Amniotic stem cell (primary cell): ENCODE measurements at regions not wholly inside any gene's neighbourhood (a gene's known extent, or its start where the extent isn't known, plus 50 kb on each side); places are given as distances from the start of the nearest gene placed in this dataset.
A peak's percentile ranks its signal among the peaks of the same experiment; 100 is the strongest.

Experiments
- DNase-seq: peaks from one replicate; lab custom pipeline; 2025; lab: John Stamatoyannopoulos, UW

DNA sequence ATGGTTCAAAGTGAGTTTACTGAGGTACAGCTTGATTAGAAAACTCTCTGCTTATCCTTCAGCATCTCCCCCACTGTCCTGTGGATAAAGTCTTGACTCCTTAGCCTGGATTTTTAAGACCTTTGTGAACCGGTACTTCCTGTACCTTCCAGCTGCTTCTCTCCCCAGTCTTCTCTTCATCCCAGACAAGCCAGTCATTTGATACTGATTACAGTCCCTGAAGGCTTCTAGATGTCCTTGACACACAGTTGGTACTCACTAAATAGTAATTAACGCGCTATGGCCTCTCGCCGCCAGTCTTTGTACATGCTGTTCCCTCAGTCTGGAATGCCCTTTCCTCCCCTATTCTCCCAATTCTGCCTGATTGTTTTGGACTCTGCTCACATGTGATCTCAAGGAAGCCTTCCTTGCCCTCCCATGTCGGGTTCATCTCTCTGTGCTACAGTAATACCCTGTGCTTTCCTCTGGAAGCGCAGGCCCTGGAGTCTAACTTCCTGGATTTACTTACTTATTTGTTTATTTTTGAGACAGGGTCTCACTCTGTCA is 50.6 kb upstream of the PTGR2 start:
- no peak for DNase-seq

- DNase-seq = no peak
These were observed 53.9 kb upstream of the PTGR2 start for GRCh38 chr14:73797543-73798265.

DNA sequence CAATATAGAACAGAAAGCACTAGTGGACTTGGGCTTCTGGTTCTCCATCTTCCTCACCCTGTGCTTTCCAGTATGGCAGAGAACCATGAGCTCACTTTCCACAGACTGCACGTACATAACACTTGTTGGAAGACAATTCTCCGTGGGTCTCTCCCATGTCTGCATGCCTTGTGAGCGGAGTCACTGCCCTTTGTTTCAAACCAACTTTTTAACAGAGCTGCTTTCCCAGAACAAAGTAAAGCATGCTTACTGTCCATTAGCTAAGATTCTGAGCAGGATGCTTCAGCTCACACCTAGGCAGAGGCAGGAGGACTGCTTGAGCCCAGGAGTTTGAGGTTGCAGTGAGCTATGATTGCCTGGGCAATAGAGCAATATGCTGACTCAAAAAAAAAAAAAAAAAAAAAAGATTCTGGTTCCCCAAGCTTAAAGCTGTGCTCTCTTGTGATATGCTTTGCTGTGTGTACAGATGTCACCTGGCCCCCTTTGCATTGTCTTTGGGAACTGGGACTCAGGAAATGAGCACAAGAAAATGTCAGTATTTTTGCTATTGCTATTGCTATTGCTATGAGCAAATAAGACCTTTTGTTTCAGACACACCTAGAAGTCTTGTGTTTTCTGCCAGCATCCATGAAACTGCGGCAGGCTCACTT is 54.6 kb upstream of the PTGR2 start:
- DNase-seq = no peak

DNA sequence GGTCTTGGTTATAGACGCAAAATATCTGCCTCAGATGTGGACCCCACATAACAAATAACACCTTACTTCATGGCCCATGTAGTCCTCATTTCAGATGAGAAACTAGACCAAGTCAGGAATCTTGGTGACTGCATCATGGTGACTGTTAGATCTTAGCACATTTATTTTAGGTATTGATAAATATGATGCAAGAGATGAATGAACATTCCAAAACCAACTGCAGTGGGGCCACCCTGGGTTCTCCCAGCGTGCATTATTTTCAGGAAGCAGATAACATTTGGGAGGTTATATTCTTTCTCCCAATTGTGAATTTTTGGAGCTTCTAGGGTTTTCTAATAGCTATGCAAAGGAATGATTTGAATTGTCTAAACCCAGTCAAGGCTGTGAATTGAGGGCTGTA is 55.2 kb upstream of the PTGR2 start:
- no peak for DNase-seq

DNA sequence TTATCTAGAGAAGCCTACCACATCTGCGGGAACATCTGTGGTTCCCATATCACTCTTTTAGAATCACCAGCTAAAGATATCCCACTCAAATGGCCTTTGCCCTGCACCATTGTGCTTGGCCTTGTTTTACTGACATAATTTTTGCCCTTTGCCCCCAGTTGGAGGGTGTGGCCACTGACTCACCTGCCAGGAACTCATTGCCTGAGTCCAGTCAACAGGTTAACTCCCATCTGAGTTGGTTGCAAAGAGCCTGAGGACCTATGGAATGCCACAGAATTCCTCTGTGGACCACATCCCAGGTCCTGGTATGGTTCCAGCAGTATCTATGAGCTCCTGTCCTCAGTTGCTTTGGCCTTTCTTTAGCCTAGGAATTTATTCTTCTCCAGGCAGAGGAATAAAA is 55.7 kb upstream of the PTGR2 start:
- no peak for DNase-seq

GRCh38 chr14:73795466-73795865 is 56.2 kb upstream of the PTGR2 start:
- DNase-seq = no peak

DNA sequence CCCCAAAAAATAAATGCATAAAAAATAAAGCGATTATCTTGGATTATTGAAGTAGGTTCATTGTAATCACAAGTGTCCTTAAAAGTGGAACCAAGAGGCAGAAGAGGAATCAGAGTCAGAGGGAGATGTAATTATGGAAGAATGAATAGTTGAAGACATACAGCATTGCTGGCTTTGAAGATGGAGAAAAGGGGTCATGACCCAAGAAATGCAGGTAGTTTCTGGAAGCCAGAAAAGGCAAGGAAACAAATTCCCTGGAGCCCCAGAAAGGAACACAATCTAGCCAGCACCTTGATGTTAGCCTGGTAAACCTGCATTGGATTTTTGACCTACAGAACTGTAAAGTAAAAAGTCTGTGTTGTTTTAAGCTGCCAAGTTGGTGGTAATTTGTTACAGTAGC is 57.5 kb upstream of the PTGR2 start:
- DNase-seq = no peak

GRCh38 chr14:73792481-73792880 is 59.1 kb upstream of the PTGR2 start:
- DNase-seq = no peak

DNA sequence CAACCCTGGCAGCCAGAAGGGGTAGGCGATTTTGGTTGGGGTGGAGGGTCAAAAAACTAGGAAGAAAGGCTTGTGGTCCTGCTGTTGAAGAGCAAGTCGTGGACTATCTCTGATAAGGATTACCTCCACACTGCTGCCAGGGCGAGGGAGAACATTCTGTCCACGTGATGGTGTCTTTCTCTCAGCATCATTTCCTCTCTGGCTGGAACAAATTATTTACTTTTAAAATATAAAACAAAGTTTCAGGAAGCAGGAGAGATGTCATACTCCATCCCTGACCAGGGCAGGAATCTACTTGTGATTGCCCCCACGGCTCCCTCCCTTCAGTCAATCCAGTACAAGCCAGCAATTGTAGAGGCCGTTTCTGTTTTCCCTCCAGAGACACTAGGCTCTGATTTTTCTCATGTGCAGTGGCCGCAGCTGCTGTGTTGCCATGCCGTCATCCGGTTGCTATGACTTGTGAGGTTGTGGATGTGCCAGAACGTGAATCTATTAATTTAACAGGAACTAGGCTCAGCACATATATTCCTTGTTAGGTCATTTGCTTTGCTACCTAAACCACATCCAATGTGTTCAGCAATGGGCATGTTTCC is 61.5 kb upstream of the PTGR2 start:
- DNase-seq = peak; percentile 74

GRCh38 chr14:73788701-73789551 is 62.7 kb upstream of the PTGR2 start:
- DNase-seq = no peak

DNA sequence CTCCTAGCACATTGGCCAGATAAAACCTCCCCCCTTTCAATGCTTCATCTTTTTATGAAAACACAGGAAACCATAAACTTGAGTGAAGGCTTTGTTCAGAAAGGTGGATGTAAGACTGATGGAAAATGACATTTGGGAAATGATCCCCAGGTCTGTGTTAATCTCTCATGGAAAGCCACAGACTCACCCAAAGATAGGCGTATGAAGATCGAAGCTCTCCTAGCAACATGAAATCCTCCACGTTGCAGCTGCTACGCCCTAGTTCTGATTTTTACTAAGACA is 63.4 kb upstream of the PTGR2 start:
- DNase-seq = no peak

- no peak for DNase-seq
These were observed 63.9 kb upstream of the PTGR2 start for GRCh38 chr14:73787486-73788316.

GRCh38 chr14:73786636-73787485 is 64.8 kb upstream of the PTGR2 start:
- no peak for DNase-seq

DNA sequence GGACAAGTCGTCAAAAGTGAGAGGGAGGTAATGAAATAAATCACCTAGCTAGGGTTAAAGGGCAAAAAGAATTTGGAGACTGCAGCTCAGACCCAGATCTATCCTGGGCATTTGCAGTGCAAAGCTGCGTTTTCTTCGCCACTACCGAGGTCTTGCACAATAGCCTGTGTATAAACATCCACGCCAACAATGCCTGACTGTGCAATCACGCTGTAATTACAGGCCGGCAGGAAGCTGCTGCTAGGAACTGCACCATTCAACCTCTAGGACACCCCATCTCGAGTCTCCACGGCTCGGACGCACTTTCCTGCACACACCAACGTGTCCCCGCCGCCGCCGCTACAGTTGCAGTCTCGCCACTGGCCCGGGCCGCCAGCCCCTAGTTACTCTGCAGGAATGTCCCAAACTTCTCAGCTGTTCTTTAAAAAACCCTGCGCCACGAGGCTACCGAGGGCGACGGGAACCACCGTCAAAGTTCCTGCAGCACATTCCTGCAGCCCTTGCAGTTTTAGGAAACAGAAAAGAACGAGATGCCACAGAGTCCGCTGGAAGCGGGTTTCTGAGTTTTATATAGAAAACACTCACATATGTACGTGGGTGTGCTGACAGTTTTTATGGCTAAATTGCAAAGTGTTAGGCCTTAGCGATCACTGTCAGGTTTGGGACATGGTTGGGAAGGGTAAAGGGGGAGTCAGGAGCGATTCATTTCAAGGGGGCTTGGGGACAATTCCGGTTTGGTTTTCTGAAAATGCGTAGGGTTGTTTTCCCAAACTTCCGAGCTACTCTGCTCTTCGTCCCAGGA is 65.6 kb upstream of the PTGR2 start:
- peak; percentile 65 for DNase-seq

DNA sequence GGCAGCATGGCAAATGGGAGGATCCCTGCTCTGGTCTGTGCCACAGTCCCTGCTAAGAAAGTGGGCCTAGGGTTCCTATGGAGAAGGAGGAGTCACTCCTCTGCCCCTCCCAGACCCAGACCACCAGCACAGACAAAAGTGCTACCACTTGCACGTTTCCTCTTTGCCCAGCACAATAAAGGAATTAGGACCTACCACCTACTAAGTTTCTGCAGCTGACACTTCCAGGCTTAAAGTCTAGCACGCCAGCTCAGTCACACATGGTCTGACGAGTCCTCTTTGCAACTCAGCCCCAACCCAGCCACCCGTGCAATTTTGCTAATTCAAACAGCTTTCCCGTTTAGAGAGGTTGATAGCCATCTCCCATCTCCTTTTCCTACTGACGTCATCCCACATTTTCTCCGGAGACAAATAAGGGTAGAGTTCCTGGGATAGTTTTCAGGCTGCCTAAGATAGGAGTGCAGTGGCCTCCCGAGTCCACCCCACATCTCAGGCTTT is 66.2 kb upstream of the PTGR2 start:
- peak; percentile 55 for DNase-seq

DNA sequence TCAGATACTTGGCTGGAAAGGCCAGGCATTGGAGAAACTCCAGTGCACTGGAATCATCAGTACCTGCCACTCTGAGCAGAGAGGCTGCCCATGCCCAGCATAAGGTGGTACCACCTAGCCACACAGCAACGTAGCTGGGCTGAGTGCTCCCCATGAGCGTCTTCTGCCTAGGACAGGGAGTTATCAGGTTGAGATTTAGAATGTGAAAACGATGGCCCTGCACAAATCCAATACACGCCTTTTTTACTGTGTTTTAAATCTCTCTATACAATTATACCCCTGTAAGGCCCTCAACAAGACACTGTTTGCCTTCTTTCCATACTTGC is 66.7 kb upstream of the PTGR2 start:
- DNase-seq = no peak

- no peak for DNase-seq
These were observed 67.2 kb upstream of the PTGR2 start for GRCh38 chr14:73784181-73784987.

DNA sequence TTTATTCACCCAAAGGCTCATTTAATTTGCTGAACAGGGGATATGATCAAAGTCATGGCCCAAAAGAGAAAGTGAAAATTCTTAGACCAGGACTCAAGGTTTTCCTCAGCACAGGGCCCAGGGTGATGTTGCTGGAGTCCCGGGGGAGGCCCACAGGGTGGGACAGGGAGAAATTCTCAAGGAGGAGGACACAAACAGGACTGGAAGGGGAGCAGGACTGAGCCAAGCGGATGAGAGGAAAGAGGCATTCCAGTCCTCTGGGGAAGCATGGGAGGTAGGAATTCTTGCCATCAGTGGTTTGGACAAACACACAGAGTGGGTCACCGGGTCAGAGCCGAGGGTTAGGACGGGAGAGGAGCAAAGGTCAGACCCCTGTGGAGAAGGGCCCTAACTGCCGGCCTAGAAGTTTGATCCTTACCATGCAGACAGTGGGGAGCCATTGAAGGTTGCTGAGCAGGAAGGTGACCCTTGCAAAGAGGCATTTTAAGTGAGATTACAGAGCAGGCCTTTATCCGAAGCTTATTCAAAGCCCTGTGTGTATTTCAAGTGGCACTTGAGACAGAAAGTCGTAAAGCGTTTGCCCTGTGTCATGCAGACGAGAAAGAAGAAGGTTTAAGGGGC is 68.4 kb upstream of the PTGR2 start:
- DNase-seq = no peak

DNA sequence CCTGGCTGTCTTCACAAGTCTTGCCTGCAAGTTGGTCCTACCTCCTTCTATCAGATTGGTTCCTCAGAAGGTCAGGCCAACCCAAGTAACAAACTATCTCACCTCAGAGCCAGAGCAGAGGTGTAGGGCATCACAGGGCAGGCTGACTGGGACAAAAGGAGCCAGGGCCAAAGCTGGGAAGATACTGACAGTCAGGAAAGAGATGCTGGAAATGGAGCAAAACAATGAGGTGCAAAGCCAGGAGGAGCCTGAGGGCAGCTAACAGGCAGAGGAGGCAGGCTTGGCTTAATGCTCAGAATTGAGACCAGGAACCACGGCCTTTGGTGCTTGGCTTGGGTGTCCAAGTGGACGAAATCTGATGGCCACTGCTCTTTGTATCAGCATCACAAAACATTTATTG is 68.4 kb upstream of the PNMA1 start:
- DNase-seq = no peak
